Hepatic stellate cell (primary cell): ENCODE measurements at regions not wholly inside any gene's neighbourhood (a gene's known extent, or its start where the extent isn't known, plus 50 kb on each side); places are given as distances from the start of the nearest gene placed in this dataset.

Experiments used
- DNase-seq: peaks from one replicate; pipeline ENCODE4 v3.0.0; 2011; ENCODE audit warnings: low spot score

- DNase-seq, result no peak
Measured at GRCh38 chr3:132189601-132190000, 127.6 kb upstream of the ACP3 start.

DNA sequence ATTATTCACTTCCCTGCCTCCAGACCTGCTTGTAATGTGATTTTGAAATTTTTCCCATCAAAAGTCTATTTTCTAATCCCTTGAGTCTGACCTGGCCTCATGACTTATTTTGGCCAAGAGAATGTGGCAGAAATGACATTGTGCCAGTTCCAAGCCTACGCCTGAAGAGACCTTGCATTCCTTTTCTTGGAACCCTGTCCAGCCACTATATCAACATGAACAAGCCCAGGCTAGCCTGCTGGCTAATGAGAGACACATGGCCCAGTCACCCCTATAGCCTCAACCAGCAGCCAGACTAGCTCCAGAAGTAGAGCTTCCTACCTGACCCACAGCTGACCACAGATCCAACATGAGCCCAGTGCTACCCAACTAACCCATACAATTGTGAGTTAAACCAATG, 121.1 kb upstream of the ACP3 start:
- DNase-seq, result no peak

DNA sequence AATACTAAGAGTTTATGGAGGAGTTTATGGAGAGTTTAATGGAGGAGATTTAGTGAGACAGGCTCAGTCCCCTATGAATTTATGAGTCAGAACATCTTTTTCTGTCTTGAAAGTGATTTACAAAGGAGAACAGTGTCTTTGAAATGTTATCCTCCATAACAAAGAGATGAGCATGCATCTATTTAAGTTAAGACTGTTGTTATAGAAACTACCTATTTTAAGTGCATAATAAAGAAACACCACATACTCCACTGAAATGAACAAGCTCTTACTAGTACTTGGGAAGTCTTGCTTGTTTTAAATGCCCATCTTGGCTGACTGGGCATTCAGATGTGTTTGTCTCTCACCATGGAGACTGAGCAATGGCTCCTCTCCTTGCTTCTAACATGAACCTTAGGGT, 118.7 kb upstream of the ACP3 start:
- DNase-seq, result no peak

DNA sequence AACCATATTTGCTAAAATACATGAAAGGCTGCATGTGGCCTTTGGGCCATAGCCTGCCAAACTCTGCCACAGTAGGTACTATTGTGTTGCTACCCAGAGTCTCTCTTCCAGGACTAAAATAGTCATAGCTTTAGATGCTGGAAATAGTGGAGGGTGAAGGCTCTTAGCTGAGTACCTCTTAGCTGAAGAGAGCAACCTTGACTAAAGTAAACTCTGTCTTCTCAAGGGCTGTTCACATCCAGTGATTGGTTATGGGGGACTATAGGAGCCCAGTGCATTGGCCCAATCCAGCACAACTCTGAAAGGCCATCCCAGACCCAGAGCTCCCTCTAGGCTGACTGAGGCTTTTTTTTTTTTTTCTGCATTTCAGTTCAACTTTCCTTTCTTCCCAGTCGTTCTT, 117.8 kb upstream of the ACP3 start:
- no peak for DNase-seq

GRCh38 chr3:132202586-132202985, 114.6 kb upstream of the ACP3 start:
- DNase-seq, result no peak

GRCh38 chr3:132203889-132204596, 113.2 kb upstream of the ACP3 start:
- no peak for DNase-seq

GRCh38 chr3:132205609-132206008, 111.6 kb upstream of the ACP3 start:
- no peak for DNase-seq

DNA sequence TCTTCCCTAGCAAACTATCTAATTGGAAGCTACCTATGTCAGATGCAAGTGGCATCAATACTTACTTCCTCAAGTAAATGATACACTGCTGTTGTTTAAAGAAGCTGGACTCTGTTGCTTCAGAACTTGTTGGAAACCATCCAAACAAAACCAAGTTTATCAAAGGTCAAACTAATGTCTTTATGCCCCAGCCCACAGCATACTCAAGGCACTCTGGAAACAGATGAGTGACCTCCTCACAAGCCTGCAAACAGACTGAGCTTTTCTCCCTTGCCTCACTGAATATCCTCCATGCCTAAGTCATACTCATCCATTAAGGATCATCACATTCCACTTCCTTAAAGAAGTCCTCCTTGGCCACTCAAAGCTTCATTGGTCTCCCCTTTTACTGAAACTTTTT, 107.4 kb upstream of the ACP3 start:
- DNase-seq, result no peak

DNA sequence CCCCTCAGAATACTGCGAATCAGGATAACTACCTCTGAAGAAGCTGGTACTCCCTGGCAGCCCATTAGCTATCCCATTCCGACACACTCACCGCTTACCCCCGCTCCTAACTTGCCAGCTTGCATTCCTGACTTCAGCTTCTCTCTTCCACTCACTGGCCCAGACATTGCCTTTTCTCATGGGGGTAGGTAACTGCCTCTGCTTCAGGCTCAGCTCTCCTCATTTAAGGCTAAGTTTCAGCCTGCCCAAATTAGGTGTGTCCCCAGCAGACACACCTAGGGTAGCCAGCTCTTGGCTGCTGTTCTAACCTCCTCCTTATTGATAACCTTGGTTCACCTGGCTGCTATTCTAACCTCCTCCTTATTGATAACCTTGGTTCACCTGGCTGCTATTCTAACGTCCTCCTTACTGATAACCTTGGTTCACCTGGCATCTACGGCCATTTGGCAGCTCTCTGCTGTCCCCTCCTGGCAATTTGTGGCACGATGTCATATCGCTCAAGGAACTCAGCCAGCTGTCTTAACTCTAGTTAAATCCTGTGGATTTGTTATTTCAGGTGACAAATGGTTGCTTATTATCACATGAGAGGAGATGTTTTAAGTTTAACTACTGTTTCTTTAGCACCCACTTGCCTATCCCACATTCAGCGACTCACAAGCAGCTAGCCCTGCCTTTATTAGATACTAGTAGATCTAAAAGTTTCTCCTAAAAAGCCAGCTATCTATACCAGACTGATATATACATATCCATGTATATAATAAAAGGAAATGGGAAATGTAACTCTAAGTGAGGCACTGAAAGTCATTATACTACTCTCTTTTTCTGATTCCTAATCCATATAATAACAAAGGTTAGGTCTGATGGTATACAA, 106.5 kb upstream of the ACP3 start:
- no peak for DNase-seq

DNA sequence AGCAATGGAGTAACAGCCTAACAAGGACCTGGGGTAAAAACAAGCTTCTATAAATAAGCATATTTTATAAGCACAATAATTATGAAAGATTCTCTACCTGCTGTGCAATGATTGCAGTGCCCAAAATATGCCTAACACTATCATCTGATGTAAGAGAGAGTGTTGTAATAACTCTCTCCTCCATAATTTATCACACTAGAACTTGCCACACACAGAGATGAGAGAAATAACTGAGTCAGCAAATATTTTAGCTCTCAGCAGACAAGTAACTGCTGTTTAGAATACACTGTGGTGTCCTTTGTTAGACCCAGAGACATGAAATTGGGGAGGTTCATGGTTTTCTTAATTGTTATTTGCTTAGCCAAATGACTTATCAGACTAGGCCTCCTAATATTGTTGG, 105.3 kb upstream of the ACP3 start:
- no peak for DNase-seq

GRCh38 chr3:132218817-132219755, 98.1 kb upstream of the ACP3 start:
- DNase-seq, result no peak

GRCh38 chr3:132220986-132221385, 96.2 kb upstream of the ACP3 start:
- no peak for DNase-seq

DNA sequence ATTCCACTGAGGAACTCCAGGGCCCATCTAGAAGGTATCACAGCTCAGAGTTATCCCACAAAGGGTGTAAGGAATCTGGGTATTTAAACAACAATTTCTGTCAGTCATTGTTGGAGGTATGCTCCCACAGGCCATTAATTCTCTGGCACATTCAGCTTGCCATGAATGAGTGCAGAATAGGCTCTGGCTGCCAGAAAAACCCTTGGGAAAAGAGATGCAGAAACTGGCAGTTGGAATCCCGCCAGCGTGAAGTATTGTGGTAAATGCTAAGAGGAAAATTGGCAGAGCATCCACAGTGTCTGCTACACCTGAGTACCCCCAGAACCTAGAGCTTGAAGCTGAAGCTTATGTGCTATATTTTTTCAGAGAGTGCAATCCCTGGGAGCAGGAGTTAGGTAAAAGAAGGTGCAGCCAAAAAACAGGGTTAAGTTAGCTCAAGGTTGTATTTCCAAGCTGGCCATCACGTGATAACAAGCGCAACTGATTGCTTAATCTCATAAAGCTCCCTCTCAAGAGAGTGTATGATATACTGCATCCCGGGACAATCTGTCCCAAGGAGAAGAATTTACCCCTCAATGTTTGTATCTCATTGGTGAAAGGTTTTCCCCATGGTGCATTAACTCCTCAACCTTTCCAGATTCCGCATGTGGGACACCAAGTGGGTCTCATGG, 94.2 kb upstream of the ACP3 start:
- no peak for DNase-seq

GRCh38 chr3:132225664-132226063, 91.5 kb upstream of the ACP3 start:
- DNase-seq, result no peak

GRCh38 chr3:132228923-132229322, 88.3 kb upstream of the ACP3 start:
- DNase-seq, result no peak

- DNase-seq, result no peak
Measured at GRCh38 chr3:132229641-132230040, 87.6 kb upstream of the ACP3 start.

GRCh38 chr3:132230156-132231000, 86.8 kb upstream of the ACP3 start:
- DNase-seq, result no peak

DNA sequence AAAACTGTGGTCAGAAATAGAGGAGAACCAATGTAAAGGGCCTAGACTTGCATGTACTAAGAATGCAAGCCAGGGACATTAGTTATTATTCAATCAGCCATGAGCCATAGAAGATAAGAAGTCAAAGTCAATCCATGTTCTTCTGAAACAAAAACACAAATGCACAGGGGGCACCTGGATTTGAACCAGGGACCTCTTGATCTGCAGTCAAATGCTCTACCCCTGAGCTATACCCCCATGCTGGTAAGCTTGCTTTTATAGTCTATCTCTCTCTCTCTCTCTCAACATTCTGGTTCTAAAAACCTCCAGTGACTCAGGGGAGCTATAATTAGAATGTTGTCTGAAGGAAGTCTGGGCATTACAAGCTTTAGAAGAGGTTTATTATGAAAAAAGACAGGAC, 85.6 kb upstream of the ACP3 start:
- peak; percentile 26 for DNase-seq

- DNase-seq, result no peak
Measured at GRCh38 chr3:132232231-132232792, 84.9 kb upstream of the ACP3 start.
